ENCODE measurements at regions not wholly inside any gene's neighbourhood (a gene's known extent, or its start where the extent isn't known, plus 50 kb on each side); places are given as distances from the start of the nearest gene placed in this dataset.

DNA sequence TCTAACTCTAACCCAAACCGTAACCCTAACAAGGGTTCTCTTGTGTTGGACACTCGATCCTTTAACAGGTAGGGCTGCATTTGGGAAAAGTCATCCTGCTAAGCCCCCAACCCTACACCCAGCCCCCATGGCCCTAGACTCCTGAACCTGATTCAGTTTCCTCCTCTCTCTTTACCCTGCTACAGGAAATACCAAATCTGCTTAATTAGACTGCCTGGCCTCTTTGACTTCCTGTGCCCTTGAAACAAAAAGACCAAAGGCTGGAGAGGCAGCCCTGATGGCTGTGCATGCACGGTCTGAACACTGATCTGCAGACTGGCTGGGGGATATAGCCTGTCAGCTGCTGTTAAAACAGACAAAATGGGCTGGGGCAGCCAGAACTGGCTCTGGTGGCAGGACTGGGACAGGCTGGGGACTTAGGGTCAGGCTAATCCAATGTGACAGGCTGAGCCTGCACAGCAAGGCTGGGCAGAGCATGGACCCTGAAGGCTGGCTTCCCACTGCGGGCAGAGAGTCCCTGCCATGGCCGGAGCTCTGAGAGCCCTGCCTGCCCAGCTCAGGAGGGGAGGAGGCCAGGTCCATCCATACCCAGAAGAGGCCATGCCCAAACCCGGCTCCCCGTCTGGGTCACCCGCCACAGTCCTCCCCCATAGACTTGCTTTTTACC is 51.0 kb upstream of the MSMB start:
- no peak for TF ChIP-seq CTCF (IDR thresholded peaks at IDR 0.05; ENCODE audit: control extremely low read depth in 1 of 3, insufficient read depth in 1 of 3, low read depth in 1 of 3, low read length in 3 of 3)
- TF ChIP-seq EP300 (IDR thresholded peaks at IDR 0.05; ENCODE audit: borderline replicate concordance in 1 of 2, low read depth in 2 of 2, low read length in 2 of 2): no peak
- no peak for TF ChIP-seq TAF1 (IDR thresholded peaks at IDR 0.05; ENCODE audit: low read depth, low read length)
- no peak for TF ChIP-seq RXRA (IDR thresholded peaks at IDR 0.05; ENCODE audit: insufficient read depth, low read depth, low read length)
- no peak for TF ChIP-seq NRF1 (IDR thresholded peaks at IDR 0.05; ENCODE audit: low read depth, low read length)
- no peak for TF ChIP-seq POLR2A (IDR thresholded peaks at IDR 0.05; ENCODE audit: control extremely low read depth in 1 of 2, low read depth in 2 of 2, low read length in 2 of 2)
- no peak for TF ChIP-seq EZH2 (IDR thresholded peaks at IDR 0.05; ENCODE audit: low read depth, low read length, severe bottlenecking)
